Suprapubic skin (tissue), 3 donors: ENCODE measurements at regions not wholly inside any gene's neighbourhood (a gene's known extent, or its start where the extent isn't known, plus 50 kb on each side); places are given as distances from the start of the nearest gene placed in this dataset.

Experiments
- POLR2A ChIP-seq, 2 donors: fragments of 450-650 bp; IDR thresholded peaks; one replicate each; pipeline ENCODE4 v1.6.1; 2017; ENCODE audit warnings: antibody characterized with exemption in 2 of 2, mild to moderate bottlenecking in 2 of 2, moderate library complexity in 2 of 2
- TF ChIP-seq, protein P1 (sequence below), 2 donors: fragments of 200-600 bp in 1 of 2; fragments of 450-650 bp in 1 of 2; sonication (generic) in 1 of 2; IDR thresholded peaks; one replicate each; pipeline ENCODE4 v1.5.1; 2016 to 2019; ENCODE audit warnings: antibody characterized with exemption in 2 of 2, mild to moderate bottlenecking in 1 of 2, moderate library complexity in 1 of 2

DNA sequence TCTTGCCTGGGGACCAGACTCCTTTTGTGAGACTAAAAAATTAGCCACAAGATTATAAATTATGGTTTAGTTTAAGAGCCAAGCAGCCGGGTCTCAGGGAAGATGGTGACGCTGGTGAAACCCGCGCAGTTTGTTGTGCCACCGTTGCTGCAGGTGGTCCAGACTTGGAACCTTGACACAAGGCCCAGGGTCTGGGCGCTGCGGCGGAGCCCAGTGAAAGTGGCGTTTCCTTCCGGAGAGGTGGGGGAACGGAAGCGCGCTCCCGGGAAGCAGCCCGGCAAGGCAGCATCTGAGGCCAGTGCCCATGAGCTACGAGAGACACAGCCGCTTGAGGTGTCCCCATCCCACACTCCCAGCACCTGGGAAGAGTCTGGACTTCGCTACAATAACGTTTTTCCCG lies 131.6 kb downstream of the SKIDA1 start:
- no peak for TF ChIP-seq POLR2A (IDR thresholded peaks at IDR 0.05)
- TF ChIP-seq, protein P1, sequence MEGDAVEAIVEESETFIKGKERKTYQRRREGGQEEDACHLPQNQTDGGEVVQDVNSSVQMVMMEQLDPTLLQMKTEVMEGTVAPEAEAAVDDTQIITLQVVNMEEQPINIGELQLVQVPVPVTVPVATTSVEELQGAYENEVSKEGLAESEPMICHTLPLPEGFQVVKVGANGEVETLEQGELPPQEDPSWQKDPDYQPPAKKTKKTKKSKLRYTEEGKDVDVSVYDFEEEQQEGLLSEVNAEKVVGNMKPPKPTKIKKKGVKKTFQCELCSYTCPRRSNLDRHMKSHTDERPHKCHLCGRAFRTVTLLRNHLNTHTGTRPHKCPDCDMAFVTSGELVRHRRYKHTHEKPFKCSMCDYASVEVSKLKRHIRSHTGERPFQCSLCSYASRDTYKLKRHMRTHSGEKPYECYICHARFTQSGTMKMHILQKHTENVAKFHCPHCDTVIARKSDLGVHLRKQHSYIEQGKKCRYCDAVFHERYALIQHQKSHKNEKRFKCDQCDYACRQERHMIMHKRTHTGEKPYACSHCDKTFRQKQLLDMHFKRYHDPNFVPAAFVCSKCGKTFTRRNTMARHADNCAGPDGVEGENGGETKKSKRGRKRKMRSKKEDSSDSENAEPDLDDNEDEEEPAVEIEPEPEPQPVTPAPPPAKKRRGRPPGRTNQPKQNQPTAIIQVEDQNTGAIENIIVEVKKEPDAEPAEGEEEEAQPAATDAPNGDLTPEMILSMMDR (IDR thresholded peaks at IDR 0.05): no peak
